GM18909 (cell line): ENCODE measurements at regions not wholly inside any gene's neighbourhood (a gene's known extent, or its start where the extent isn't known, plus 50 kb on each side); places are given as distances from the start of the nearest gene placed in this dataset.

Experiments used
- ATAC-seq: cut with Tn5 transposase; IDR thresholded peaks from one replicate; pipeline ENCODE4 v1.9.1; 2021; ENCODE audit warnings: mild to moderate bottlenecking; ENCODE audit not compliant: unreplicated experiment, poor library complexity

GRCh38 chr2:55102056-55102812, 52.0 kb upstream of the RTN4 start:
- ATAC-seq, result no peak

GRCh38 chr2:55101466-55101865, 51.2 kb upstream of the RTN4 start:
- ATAC-seq, result no peak

- no peak for ATAC-seq
Observed at GRCh38 chr2:55099878-55100820, 49.9 kb upstream of the RTN4 start.
